ENCODE measurements at regions not wholly inside any gene's neighbourhood (a gene's known extent, or its start where the extent isn't known, plus 50 kb on each side); places are given as distances from the start of the nearest gene placed in this dataset.

GRCh38 chr21:27156666-27157065, 189.8 kb upstream of the ADAMTS5 start:
- no peak for TF ChIP-seq CTCF (IDR thresholded peaks at IDR 0.05; ENCODE audit: borderline replicate concordance, extremely low read depth, low read length, poor library complexity, severe bottlenecking)
- TF ChIP-seq EZH2 (IDR thresholded peaks at IDR 0.05; ENCODE audit: borderline replicate concordance, low read depth, low read length, severe bottlenecking) = no peak
